WTC11 (cell line): ENCODE measurements at regions not wholly inside any gene's neighbourhood (a gene's known extent, or its start where the extent isn't known, plus 50 kb on each side); places are given as distances from the start of the nearest gene placed in this dataset.

Experiments
- CREB1 ChIP-seq: sonication (generic); formaldehyde crosslinking; IDR thresholded peaks from 2 replicates; pipeline ENCODE4 v1.8.0; 2023; ENCODE audit warnings: mild to moderate bottlenecking, missing genetic modification reagents
- FOXK1 ChIP-seq: sonication (generic); formaldehyde crosslinking; IDR thresholded peaks from 2 replicates; pipeline ENCODE4 v1.8.0; 2022; ENCODE audit warnings: mild to moderate bottlenecking, moderate library complexity, missing genetic modification reagents
- TF ChIP-seq, protein P1 (sequence below): fragments of 200-600 bp; IDR thresholded peaks from 2 replicates; pipeline ENCODE4 v1.8.0; 2022; ENCODE audit warnings: antibody characterized with exemption
- TF ChIP-seq, protein P2 (sequence below): sonication (generic); formaldehyde crosslinking; IDR thresholded peaks from 2 replicates; pipeline ENCODE4 v1.8.0; 2023; ENCODE audit warnings: missing genetic modification reagents

GRCh38 chr2:104784264-104784663 lies 69.7 kb upstream of the POU3F3 start:
- TF ChIP-seq CREB1 (CRISPR knock-in tag) (no peak), FOXK1 (CRISPR knock-in tag) (no peak)
- TF ChIP-seq, protein P1, sequence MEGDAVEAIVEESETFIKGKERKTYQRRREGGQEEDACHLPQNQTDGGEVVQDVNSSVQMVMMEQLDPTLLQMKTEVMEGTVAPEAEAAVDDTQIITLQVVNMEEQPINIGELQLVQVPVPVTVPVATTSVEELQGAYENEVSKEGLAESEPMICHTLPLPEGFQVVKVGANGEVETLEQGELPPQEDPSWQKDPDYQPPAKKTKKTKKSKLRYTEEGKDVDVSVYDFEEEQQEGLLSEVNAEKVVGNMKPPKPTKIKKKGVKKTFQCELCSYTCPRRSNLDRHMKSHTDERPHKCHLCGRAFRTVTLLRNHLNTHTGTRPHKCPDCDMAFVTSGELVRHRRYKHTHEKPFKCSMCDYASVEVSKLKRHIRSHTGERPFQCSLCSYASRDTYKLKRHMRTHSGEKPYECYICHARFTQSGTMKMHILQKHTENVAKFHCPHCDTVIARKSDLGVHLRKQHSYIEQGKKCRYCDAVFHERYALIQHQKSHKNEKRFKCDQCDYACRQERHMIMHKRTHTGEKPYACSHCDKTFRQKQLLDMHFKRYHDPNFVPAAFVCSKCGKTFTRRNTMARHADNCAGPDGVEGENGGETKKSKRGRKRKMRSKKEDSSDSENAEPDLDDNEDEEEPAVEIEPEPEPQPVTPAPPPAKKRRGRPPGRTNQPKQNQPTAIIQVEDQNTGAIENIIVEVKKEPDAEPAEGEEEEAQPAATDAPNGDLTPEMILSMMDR: no peak
- TF ChIP-seq, protein P2, sequence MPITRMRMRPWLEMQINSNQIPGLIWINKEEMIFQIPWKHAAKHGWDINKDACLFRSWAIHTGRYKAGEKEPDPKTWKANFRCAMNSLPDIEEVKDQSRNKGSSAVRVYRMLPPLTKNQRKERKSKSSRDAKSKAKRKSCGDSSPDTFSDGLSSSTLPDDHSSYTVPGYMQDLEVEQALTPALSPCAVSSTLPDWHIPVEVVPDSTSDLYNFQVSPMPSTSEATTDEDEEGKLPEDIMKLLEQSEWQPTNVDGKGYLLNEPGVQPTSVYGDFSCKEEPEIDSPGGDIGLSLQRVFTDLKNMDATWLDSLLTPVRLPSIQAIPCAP (CRISPR knock-in tag): no peak
